Liver (tissue), 3 donors: ENCODE measurements at regions not wholly inside any gene's neighbourhood (a gene's known extent, or its start where the extent isn't known, plus 50 kb on each side); places are given as distances from the start of the nearest gene placed in this dataset.

Experiments
- EGR1 ChIP-seq, 2 donors: IDR thresholded peaks; 2 replicates each; pipeline ENCODE4 v1.6.1; 2016 to 2018; ENCODE audit warnings: antibody characterized with exemption in 2 of 2, low read depth in 2 of 2
- GABPA ChIP-seq, 2 donors: IDR thresholded peaks in 1 of 2; conservative IDR thresholded peaks in 1 of 2; 2 replicates each; pipeline ENCODE4 v1.6.1; 2016; ENCODE audit warnings: antibody characterized with exemption in 2 of 2, mild to moderate bottlenecking in 1 of 2, moderate library complexity in 1 of 2
- JUND ChIP-seq, 2 donors: IDR thresholded peaks; 2 replicates each; pipeline ENCODE4 v1.6.1; 2016; ENCODE audit warnings: antibody characterized with exemption in 2 of 2
- RAD21 ChIP-seq, 2 donors: IDR thresholded peaks; 2 replicates each; pipeline ENCODE4 v1.6.1; 2016; ENCODE audit warnings: antibody characterized with exemption in 2 of 2, mild to moderate bottlenecking in 2 of 2
- RXRA ChIP-seq, 2 donors: IDR thresholded peaks; 2 replicates each; pipeline ENCODE4 v1.6.1; 2017 to 2018; ENCODE audit warnings: antibody characterized with exemption in 2 of 2, mild to moderate bottlenecking in 1 of 2
- SP1 ChIP-seq: IDR thresholded peaks from 2 replicates; pipeline ENCODE4 v1.6.1; 2018; ENCODE audit warnings: antibody characterized with exemption, mild to moderate bottlenecking
- TAF1 ChIP-seq: conservative IDR thresholded peaks from 2 replicates; pipeline ENCODE4 v1.6.1; 2016; ENCODE audit warnings: antibody characterized with exemption, mild to moderate bottlenecking
- YY1 ChIP-seq: IDR thresholded peaks from 2 replicates; pipeline ENCODE4 v1.6.1; 2016; ENCODE audit warnings: antibody characterized with exemption, mild to moderate bottlenecking
- TF ChIP-seq, protein P1 (sequence below): fragments of 150-350 bp; IDR thresholded peaks from 2 replicates; pipeline ENCODE4 v1.5.1; 2017; ENCODE audit warnings: improper control_type of control experiment, low read depth, low read length; ENCODE audit not compliant: missing input control
- TF ChIP-seq, protein P2 (sequence below): IDR thresholded peaks from 2 replicates; pipeline ENCODE4 v1.6.1; 2016; ENCODE audit warnings: antibody characterized with exemption
- TF ChIP-seq, protein P3 (sequence below): IDR thresholded peaks from 2 replicates; pipeline ENCODE4 v1.6.1; 2016; ENCODE audit warnings: antibody characterized with exemption
- TF ChIP-seq, protein P4 (sequence below): IDR thresholded peaks from 2 replicates; pipeline ENCODE4 v1.6.1; 2016; ENCODE audit warnings: antibody characterized with exemption
- TF ChIP-seq, protein P5 (sequence below): IDR thresholded peaks from 2 replicates; pipeline ENCODE4 v1.6.1; 2016; ENCODE audit warnings: antibody characterized with exemption, mild to moderate bottlenecking
- donor health status: healthy.
- donor health status: healthy.

DNA sequence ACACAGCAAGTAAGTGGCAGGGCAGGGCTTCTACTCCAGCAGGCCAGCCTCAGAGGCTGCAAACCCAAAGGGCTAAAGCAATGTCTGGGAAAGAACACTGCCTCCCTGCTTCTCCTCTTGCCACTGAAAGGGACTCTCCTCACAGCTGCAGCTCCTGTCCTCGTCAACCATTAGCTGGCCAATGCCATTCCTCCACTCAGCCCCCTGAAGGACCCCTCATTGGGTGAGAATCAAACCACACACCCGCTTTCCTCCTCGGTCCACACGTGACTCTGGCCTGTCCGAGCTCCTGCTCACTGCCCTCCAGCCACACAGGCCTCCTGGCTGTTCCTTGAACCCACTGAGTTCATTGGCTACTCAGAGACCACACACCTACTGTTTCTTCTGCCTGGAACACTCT is 253.7 kb upstream of the TLE3 start:
- TF ChIP-seq, protein P1, sequence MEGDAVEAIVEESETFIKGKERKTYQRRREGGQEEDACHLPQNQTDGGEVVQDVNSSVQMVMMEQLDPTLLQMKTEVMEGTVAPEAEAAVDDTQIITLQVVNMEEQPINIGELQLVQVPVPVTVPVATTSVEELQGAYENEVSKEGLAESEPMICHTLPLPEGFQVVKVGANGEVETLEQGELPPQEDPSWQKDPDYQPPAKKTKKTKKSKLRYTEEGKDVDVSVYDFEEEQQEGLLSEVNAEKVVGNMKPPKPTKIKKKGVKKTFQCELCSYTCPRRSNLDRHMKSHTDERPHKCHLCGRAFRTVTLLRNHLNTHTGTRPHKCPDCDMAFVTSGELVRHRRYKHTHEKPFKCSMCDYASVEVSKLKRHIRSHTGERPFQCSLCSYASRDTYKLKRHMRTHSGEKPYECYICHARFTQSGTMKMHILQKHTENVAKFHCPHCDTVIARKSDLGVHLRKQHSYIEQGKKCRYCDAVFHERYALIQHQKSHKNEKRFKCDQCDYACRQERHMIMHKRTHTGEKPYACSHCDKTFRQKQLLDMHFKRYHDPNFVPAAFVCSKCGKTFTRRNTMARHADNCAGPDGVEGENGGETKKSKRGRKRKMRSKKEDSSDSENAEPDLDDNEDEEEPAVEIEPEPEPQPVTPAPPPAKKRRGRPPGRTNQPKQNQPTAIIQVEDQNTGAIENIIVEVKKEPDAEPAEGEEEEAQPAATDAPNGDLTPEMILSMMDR = no peak
- TF ChIP-seq TAF1 (no peak), JUND (IDR thresholded peaks at IDR 0.05) (no peak), RAD21 (IDR thresholded peaks at IDR 0.05) (no peak), YY1 (no peak), GABPA (IDR thresholded peaks at IDR 0.05 in 1 of 2, conservative IDR thresholded peaks at IDR 0.05 in 1 of 2) (no peak), SP1 (no peak), RXRA (IDR thresholded peaks at IDR 0.05) (no peak), EGR1 (IDR thresholded peaks at IDR 0.05; ENCODE audit: low read depth in 2 of 2) (no peak)
- TF ChIP-seq, protein P2, sequence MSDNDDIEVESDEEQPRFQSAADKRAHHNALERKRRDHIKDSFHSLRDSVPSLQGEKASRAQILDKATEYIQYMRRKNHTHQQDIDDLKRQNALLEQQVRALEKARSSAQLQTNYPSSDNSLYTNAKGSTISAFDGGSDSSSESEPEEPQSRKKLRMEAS = no peak
- TF ChIP-seq, protein P3, sequence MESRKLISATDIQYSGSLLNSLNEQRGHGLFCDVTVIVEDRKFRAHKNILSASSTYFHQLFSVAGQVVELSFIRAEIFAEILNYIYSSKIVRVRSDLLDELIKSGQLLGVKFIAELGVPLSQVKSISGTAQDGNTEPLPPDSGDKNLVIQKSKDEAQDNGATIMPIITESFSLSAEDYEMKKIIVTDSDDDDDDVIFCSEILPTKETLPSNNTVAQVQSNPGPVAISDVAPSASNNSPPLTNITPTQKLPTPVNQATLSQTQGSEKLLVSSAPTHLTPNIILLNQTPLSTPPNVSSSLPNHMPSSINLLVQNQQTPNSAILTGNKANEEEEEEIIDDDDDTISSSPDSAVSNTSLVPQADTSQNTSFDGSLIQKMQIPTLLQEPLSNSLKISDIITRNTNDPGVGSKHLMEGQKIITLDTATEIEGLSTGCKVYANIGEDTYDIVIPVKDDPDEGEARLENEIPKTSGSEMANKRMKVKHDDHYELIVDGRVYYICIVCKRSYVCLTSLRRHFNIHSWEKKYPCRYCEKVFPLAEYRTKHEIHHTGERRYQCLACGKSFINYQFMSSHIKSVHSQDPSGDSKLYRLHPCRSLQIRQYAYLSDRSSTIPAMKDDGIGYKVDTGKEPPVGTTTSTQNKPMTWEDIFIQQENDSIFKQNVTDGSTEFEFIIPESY = no peak
- TF ChIP-seq, protein P4, sequence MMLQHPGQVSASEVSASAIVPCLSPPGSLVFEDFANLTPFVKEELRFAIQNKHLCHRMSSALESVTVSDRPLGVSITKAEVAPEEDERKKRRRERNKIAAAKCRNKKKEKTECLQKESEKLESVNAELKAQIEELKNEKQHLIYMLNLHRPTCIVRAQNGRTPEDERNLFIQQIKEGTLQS = no peak
- TF ChIP-seq, protein P5, sequence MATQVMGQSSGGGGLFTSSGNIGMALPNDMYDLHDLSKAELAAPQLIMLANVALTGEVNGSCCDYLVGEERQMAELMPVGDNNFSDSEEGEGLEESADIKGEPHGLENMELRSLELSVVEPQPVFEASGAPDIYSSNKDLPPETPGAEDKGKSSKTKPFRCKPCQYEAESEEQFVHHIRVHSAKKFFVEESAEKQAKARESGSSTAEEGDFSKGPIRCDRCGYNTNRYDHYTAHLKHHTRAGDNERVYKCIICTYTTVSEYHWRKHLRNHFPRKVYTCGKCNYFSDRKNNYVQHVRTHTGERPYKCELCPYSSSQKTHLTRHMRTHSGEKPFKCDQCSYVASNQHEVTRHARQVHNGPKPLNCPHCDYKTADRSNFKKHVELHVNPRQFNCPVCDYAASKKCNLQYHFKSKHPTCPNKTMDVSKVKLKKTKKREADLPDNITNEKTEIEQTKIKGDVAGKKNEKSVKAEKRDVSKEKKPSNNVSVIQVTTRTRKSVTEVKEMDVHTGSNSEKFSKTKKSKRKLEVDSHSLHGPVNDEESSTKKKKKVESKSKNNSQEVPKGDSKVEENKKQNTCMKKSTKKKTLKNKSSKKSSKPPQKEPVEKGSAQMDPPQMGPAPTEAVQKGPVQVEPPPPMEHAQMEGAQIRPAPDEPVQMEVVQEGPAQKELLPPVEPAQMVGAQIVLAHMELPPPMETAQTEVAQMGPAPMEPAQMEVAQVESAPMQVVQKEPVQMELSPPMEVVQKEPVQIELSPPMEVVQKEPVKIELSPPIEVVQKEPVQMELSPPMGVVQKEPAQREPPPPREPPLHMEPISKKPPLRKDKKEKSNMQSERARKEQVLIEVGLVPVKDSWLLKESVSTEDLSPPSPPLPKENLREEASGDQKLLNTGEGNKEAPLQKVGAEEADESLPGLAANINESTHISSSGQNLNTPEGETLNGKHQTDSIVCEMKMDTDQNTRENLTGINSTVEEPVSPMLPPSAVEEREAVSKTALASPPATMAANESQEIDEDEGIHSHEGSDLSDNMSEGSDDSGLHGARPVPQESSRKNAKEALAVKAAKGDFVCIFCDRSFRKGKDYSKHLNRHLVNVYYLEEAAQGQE = no peak
